Tibial artery (tissue), 4 donors: ENCODE measurements at regions not wholly inside any gene's neighbourhood (a gene's known extent, or its start where the extent isn't known, plus 50 kb on each side); places are given as distances from the start of the nearest gene placed in this dataset.

Source experiments
- DNase-seq, 2 donors: peaks; one replicate each; pipeline ENCODE4 v3.0.0-alpha.2; 2019
- H3K27ac ChIP-seq, 2 donors: fragments of 200-600 bp; sonication (generic) in 1 of 2; 1 replicate in 1 of 2; 2 replicates in 1 of 2; pipeline ENCODE4 v1.5.1; 2018 to 2019; ENCODE audit warnings: mild to moderate bottlenecking in 1 of 2
- H3K27me3 ChIP-seq, 2 donors: fragments of 200-600 bp; sonication (generic) in 1 of 2; one replicate each; pipeline versions ENCODE4 v1.5.1 to v1.6.0; 2016 to 2019
- H3K36me3 ChIP-seq, 3 donors: fragments of 200-600 bp; sonication (generic) in 2 of 3; one replicate each; pipeline ENCODE4 v1.5.1; 2016 to 2019; ENCODE audit warnings: mild to moderate bottlenecking in 2 of 3
- H3K4me1 ChIP-seq, 4 donors: fragments of 200-600 bp; sonication (generic) in 2 of 4; 1 replicate in 3 of 4; 2 replicates in 1 of 4; pipeline ENCODE4 v1.5.1; 2016 to 2019
- H3K4me3 ChIP-seq, 2 donors: fragments of 200-600 bp; sonication (generic) in 1 of 2; 1 replicate in 1 of 2; 2 replicates in 1 of 2; pipeline ENCODE4 v1.5.1; 2018 to 2019; ENCODE audit warnings: mild to moderate bottlenecking in 2 of 2
- H3K9me3 ChIP-seq, 3 donors: fragments of 200-600 bp; sonication (generic) in 1 of 3; one replicate each; pipeline ENCODE4 v1.5.1; 2016 to 2019
- CTCF ChIP-seq, 2 experiments: fragments of 200-600 bp in 1 of 2; fragments of 450-650 bp in 1 of 2; IDR thresholded peaks; one replicate each; pipeline ENCODE4 v1.5.1; 2017 to 2019; ENCODE audit warnings: antibody characterized with exemption in 2 of 2, mild to moderate bottlenecking in 1 of 2, moderate library complexity in 1 of 2
- intact Hi-C: fragments of 100-400 bp; cut with DNase I; formaldehyde crosslinking; loops from one replicate; pipeline ENCODE4 v1.15.0; 2023; ENCODE audit warnings: low total_unique reads

DNA sequence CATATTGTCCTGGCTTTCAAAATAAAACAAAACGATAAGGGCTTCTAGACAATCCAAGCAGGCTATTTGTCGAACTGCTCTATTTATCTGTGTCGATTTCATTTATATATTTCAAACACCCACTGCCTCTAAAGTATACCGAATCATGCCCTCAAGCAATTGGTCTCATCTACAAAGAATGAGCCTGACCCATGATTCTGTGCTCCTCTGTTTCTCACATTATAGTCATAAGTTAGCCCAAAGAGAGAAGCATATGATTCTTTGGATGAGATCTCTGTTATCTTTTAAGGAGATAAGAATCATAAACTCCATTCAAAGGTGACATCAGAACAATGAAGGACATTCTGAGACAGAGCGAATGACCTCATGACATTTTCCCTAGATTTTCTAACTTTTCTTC, 191.1 kb downstream of the MAP2K6 start:
- TF ChIP-seq CTCF (IDR thresholded peaks at IDR 0.05) = no peak
- Histone ChIP-seq H3K36me3 (no peaks in the 10 kb centered on the region), H3K9me3 (no peaks in the 10 kb centered on the region), H3K27me3 (no peaks in the 10 kb centered on the region), H3K27ac (no peak overlapping the region), H3K4me3 (no peak overlapping the region), H3K4me1 (peaks cover 0 to 36% (median 25%) of the 10 kb centered on the region in 4 donors)
- intact Hi-C loops = no loop called here
- no peak for DNase-seq

- intact Hi-C loops = no loop called here
- peak overlapping the region in 1 of 2 donors; percentile 50 for H3K27ac ChIP-seq
- TF ChIP-seq CTCF (IDR thresholded peaks at IDR 0.05) = no peak
Measured at GRCh38 chr17:69606142-69606800, 191.8 kb downstream of the MAP2K6 start.

DNA sequence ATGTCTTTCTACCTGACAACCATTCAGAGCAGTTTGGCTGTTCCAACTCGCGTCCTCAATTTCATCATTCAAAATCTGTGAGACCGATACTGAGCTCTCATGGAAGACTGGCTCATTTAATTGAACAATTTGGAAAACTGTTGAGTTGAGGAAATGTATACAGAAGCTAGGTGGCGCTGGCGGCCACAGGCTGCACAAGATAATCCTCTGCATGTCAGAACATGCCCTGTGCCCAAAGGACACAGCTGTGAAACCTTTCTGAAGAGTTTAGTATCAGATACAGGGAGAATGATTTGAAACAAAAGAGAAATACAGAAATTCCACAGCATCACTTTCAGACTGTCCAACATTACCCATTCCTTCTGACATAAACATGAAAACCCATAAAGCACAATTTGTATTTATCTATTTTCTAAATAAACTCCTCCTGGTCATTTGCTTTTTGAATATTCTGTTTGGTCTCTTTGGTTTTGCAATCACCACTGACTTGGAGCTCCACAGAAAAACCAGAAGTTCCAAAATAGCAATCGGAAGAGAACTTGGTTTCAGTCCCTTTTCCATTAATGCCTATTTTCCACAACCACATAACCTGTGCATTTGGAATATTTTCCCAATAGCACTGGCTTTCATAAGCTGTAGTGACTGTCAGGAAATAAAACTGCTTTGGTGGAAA, 192.8 kb downstream of the MAP2K6 start:
- DNase-seq = peak; percentile 78 to 79
- Histone ChIP-seq H3K9me3 (no peaks in the 10 kb centered on the region), H3K27ac (peak overlapping the region; percentile 50 to 55), H3K4me1 (peaks cover 0 to 36% (median 25%) of the 10 kb centered on the region in 4 donors), H3K36me3 (no peaks in the 10 kb centered on the region), H3K27me3 (no peaks in the 10 kb centered on the region), H3K4me3 (no peak overlapping the region)
- intact Hi-C loops = no loop called here
- peak; percentile 71 to 88 for TF ChIP-seq CTCF (IDR thresholded peaks at IDR 0.05)

More at GRCh38 chr17:69606142-69606800, 191.8 kb downstream of the MAP2K6 start:
- no peaks in the 10 kb centered on the region for H3K36me3 ChIP-seq
- H3K9me3 ChIP-seq = no peaks in the 10 kb centered on the region
- DNase-seq = no peak
- H3K4me1 ChIP-seq = peaks cover 0 to 36% (median 25%) of the 10 kb centered on the region in 4 donors
- H3K27me3 ChIP-seq = no peaks in the 10 kb centered on the region
- H3K4me3 ChIP-seq = no peak overlapping the region

DNA sequence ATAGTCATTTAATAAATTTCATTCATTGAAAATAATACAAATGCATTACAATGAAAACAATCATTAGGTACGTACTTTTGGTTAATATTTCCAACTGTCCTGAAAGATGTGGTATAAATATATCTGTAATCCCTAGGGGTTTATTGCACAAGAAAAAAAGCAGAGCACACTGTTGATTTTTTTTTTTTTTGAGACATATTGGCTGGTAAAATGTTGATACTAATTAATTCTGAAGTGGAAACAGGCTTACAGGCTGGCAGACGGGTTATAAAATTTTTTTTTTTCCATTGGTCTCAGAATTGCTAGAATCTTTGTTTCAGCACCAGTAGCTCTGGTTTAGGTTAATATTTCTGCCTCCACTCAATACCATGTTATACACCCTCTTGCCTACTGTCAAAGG, 193.6 kb downstream of the MAP2K6 start:
- no peaks in the 10 kb centered on the region for H3K9me3 ChIP-seq
- peak overlapping the region; percentile 50 to 55 for H3K27ac ChIP-seq
- no peak for TF ChIP-seq CTCF (IDR thresholded peaks at IDR 0.05)
- intact Hi-C loops = no loop called here
- no peaks in the 10 kb centered on the region for H3K27me3 ChIP-seq
- H3K4me3 ChIP-seq = no peak overlapping the region
- DNase-seq = no peak
- no peaks in the 10 kb centered on the region for H3K36me3 ChIP-seq
- peaks cover 0 to 36% (median 25%) of the 10 kb centered on the region in 4 donors for H3K4me1 ChIP-seq

- DNase-seq = peak; percentile 21 to 63
- TF ChIP-seq CTCF (IDR thresholded peaks at IDR 0.05) = no peak
- Histone ChIP-seq H3K4me3 (no peak overlapping the region), H3K36me3 (no peaks in the 10 kb centered on the region), H3K4me1 (peaks cover 0 to 36% (median 25%) of the 10 kb centered on the region in 4 donors), H3K27ac (peak overlapping the region; percentile 50 to 55), H3K27me3 (no peaks in the 10 kb centered on the region), H3K9me3 (no peaks in the 10 kb centered on the region)
- intact Hi-C loops = no loop called here
Measured at GRCh38 chr17:69608808-69609472, 194.4 kb downstream of the MAP2K6 start.
